DOHH2 (cell line): ENCODE measurements at regions not wholly inside any gene's neighbourhood (a gene's known extent, or its start where the extent isn't known, plus 50 kb on each side); places are given as distances from the start of the nearest gene placed in this dataset.

Experiments used
- CTCF ChIP-seq: fragments of 200-600 bp; sonication (generic); IDR thresholded peaks from one replicate; pipeline ENCODE4 v1.5.1; 2014; ENCODE audit warnings: antibody characterized with exemption, mild to moderate bottlenecking, low read depth, low read length; ENCODE audit not compliant: poor library complexity, severe bottlenecking
- EZH2phosphoT487 ChIP-seq: fragments of 200-600 bp; sonication (generic); IDR thresholded peaks from 2 replicates; pipeline ENCODE4 v1.6.1; 2017; ENCODE audit warnings: borderline replicate concordance, mild to moderate bottlenecking, antibody characterized with exemption, low read length, moderate library complexity, mixed read lengths

DNA sequence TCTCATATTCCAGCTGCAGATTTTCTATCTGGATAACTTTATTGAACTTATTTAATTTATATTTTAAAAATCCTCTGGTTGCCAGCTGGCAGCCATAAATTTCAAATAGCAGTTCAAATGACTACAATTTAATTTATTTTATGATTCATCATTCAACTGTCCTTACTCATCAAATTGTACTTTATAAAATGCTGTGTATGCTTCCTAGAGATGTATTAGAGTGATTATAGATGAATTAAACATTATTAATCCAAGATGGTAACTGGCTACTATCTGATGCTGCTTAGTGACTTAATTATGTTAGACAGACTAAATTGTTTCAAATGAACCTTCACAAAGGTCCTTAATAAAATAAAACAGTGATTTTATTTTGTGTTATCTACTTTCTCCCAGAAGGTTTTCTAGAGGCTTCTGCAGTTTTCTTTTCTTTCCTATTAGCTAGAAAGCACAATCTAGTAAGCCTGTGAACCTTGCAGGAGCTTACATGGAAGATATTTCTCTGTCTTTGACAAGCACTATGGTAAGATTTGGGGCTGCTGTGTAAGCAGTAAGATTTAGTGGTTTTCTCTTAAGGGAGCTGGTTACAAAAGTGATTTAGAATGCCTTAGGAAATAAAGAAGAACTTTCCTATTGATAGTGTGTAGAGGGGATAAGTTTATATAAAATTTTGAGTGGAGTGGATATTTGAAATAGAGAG lies 322.3 kb downstream of the FSIP2 start:
- no peak for TF ChIP-seq CTCF
- TF ChIP-seq EZH2phosphoT487: no peak
